SKM-1 (cell line): ENCODE measurements at regions not wholly inside any gene's neighbourhood (a gene's known extent, or its start where the extent isn't known, plus 50 kb on each side); places are given as distances from the start of the nearest gene placed in this dataset.
"Not testable (repeated sequence)": the region's sequence is repeated elsewhere in the genome, so short reads cannot be mapped to it uniquely, and the experiment has no call there.

Experiments used
- DNase-seq: peaks from one replicate; lab custom pipeline; 2025; ENCODE audit not compliant: unreplicated experiment; lab: John Stamatoyannopoulos, UW

DNA sequence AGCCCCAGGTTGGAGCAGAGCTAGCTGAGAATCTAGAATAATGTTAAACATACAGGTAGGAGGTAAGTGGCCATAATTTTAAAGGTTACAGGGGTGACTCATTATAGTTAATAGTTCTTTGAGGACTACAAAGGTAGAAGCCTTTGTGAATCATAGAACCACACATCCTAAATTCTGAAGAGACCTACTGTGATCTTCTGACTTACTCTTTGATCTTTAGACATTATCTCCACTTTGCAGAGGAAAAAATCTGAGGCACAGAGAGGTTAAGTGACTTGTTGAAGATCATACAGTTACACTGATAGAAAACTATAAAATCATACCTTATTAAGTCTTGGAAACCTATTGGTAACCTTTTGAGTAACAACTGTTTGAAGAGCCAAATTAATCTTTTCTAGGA, 1051.3 kb upstream of the NRXN1 start:
- no peak for DNase-seq

GRCh38 chr2:52082646-52083045, 1050.7 kb upstream of the NRXN1 start:
- no peak for DNase-seq

GRCh38 chr2:52079602-52080001, 1047.7 kb upstream of the NRXN1 start:
- DNase-seq: no peak

DNA sequence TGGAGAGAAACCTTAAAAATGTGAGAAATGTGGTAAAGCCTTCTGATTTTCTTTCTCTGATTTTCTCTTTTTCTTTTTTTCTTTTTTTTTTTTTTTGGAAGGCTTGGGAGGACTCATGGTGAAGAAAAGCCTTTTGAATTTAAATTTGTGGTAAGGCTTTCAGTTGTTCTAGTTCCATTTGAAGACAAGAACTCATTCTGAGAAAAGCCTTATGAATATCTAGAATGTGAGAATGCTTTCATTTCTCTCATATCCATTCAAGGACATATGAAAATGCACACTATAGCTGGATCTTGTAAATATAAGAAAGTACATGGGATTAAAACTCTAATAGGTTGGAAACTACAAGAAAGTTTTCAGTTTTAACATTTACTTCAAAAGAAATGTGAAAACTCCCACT, 1045.2 kb upstream of the NRXN1 start:
- DNase-seq: no peak

GRCh38 chr2:52074130-52074719, 1042.3 kb upstream of the NRXN1 start:
- DNase-seq: no peak

DNA sequence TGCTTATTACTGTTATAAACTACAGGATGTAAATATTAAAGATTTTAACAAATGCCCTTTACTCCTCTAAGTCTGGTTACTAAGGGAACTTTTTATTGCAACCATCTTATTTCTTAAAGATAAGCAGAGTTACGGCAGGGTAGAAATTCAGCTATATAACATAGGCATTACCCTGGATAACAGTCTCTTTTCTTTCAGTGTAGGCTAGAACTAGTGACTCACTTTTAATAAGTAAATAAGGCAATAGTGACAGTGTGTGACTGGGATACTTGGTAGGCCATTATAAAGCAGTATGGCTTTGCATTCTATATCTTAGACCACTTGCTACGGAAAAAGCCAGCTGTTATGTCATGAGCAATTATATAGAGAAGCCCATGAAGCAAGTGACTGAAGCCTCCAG, 1041.0 kb upstream of the NRXN1 start:
- no peak for DNase-seq

GRCh38 chr2:52070665-52071064, 1038.7 kb upstream of the NRXN1 start:
- DNase-seq: no peak

GRCh38 chr2:52064234-52064633, 1032.3 kb upstream of the NRXN1 start:
- DNase-seq: no peak

DNA sequence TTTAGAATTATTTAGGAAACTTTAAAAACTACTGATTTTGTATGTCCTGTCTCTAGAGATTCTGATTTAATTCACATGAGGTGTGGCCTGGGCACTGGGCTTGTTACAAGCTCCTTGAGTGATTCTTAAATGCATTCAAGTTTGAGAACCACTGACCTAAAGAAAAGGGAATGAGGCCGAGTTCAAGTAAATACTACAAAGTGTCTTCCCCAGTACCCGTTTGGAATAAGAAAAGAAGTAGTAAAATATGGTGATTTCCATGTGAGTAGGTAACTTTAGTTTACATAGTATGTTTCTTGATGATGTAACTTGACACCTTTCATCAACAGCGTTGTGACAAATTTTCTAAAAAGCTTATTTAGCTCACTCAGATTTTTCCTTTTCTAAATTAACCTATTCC, 1022.9 kb upstream of the NRXN1 start:
- DNase-seq: no peak

GRCh38 chr2:52036853-52037252, 1004.9 kb upstream of the NRXN1 start:
- no peak for DNase-seq

- no peak for DNase-seq
Measured at GRCh38 chr2:52036024-52036423, 1004.1 kb upstream of the NRXN1 start.

- no peak for DNase-seq
Measured at GRCh38 chr2:52035391-52035790, 1003.5 kb upstream of the NRXN1 start.

- no peak for DNase-seq
Measured at GRCh38 chr2:52034706-52035105, 1002.8 kb upstream of the NRXN1 start.

- no peak for DNase-seq
Measured at GRCh38 chr2:52022006-52022405, 990.1 kb upstream of the NRXN1 start.

GRCh38 chr2:52017646-52018235, 985.8 kb upstream of the NRXN1 start:
- DNase-seq: no peak

- not testable (repeated sequence) for DNase-seq
Measured at GRCh38 chr2:52006821-52007366, 975.0 kb upstream of the NRXN1 start.

DNA sequence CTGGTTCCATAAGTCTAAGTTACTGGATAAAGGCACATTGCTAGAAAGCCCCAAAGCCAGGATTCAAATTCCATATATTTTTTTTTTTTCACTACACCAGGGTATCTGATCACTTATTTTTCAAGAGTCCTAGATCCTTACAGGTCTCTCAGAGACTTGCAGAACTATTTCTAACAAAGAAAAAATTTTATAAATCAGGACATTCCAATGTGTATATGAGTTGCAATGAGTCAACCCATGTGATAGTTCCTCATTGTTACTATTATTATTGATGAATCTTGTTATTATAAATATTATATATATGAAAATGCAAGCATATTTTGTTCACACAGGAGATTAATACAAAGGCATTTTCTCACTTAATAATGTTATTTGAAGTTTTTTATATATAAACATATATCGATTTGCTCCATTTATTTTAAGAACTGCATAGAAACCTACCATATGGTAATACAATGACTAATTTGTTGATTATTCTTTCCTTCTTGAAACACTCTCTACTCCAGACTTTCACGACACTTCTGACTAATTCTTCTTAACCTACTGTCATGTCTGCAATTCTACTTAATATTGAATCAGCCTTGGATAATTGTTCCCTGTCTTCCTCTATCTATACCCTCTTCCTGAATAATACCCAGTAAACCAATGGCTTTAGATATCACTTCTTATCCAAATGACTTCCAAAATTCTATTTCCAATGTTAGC, 968.4 kb upstream of the NRXN1 start:
- DNase-seq: no peak

GRCh38 chr2:51998890-51999289, 967.0 kb upstream of the NRXN1 start:
- no peak for DNase-seq

GRCh38 chr2:51997571-51997970, 965.6 kb upstream of the NRXN1 start:
- no peak for DNase-seq

- DNase-seq: no peak
Measured at GRCh38 chr2:51995293-51995692, 963.4 kb upstream of the NRXN1 start.

GRCh38 chr2:51994123-51994763, 962.3 kb upstream of the NRXN1 start:
- DNase-seq: no peak

GRCh38 chr2:51990684-51991083, 958.8 kb upstream of the NRXN1 start:
- DNase-seq: no peak
